GM18907 (cell line): ENCODE measurements at regions not wholly inside any gene's neighbourhood (a gene's known extent, or its start where the extent isn't known, plus 50 kb on each side); places are given as distances from the start of the nearest gene placed in this dataset.
"Not testable (repeated sequence)": the region's sequence is repeated elsewhere in the genome, so short reads cannot be mapped to it uniquely, and the experiment has no call there.

Source experiments
- ATAC-seq: cut with Tn5 transposase; IDR thresholded peaks from one replicate; pipeline ENCODE4 v1.9.1; 2021; ENCODE audit warnings: mild to moderate bottlenecking, moderate library complexity; ENCODE audit not compliant: unreplicated experiment

DNA sequence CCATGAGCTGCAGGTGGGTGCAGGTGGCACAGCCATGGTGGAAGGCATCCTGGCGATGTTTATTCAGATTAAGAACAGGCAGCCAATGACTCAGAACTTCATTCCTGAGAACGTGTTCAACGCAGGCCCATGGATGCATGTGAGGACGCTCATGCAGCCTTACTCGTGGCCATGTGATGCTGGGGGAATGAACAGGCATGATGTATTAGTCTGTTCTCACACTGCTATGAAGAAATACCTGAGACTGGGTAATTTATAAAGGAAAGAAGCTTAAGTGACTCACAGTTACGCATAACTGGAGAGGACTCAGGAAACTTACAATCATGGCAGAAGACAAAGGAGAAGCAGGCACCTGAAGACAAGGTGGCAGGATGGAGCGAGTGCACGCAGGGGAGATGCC, 146.6 kb downstream of the RNASET2 start:
- no peak for ATAC-seq

DNA sequence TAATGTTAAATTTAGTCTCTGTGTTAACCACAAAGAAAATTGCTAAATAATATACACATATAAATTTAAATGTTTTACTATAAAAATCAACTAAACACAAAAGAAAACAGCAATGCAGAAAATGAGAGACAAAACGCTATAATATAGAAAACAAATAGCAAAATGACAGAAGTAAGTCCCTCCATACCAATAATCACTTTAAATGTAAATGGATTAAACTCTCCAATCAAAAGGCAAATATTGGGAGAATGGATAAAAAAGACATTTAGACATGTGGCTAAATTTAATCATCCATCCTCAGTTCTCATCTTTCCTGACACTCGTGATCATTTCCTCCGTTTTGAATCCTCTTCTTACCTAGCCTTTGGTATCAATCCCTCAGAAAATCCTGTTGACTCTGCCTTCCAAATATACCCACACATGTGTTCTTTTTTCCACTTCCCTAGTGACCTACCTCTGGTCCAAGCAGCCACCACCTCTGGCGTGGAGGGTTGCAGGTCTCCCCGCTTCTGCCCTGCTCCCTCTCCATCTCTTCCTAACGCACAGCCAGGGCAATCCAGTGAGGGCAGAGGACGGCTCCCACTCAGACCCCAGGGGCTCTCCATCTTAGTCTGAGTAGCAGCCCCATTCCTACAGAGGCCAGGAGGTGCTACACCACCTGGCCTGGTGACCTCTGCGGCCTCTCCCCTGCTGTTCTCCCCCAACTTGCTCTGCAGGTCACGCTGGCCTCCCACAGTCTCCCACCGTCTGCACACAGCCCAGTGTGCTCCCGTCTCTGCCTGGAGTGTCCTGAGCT, 149.2 kb downstream of the RNASET2 start:
- no peak for ATAC-seq

DNA sequence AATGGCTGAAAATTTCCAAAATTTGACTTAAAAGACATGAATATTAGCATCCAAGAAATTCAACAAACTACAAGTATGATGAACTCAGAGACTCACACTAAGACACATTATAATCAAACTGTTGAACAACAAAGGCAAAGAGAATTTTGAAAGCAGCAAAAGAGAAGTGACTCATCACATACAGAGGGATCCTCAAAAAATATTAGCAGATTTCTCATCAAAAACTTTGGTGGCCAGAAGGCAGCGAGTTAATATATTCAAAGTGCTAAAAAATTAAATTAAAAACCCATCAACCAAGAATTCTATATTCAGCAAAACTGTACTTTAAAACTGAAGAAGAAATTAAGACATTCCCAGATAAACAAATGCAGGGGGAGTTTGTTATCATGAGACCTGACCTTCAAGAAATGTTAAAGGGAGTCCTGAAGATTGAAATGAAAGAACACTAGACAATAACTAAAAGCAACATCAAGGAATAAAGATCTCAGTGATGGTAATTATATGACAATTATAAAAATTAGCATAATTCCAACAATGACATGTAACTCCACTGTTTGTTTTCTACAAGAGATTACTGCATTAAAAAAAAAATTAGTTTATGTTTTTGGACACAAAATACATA, 150.0 kb downstream of the RNASET2 start:
- no peak for ATAC-seq

DNA sequence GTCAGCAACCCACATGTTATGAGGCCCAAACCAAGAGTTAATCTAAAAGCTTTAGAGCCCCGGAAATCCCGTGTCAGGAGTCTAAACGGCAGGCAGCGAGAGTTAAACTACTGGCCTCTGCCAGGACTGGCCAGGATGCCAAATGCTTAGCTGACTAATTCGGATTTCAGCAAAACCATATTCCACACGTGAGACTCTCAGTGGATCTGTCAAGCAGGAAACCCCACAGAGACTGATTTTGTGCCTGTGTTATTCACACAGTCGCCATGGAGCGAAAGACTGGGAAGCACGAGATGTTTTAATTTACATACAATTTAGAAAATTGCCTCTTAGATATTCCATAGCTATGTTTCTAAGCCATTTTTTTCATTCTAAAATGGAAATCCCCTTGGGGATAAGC, 152.9 kb downstream of the RNASET2 start:
- ATAC-seq = no peak

DNA sequence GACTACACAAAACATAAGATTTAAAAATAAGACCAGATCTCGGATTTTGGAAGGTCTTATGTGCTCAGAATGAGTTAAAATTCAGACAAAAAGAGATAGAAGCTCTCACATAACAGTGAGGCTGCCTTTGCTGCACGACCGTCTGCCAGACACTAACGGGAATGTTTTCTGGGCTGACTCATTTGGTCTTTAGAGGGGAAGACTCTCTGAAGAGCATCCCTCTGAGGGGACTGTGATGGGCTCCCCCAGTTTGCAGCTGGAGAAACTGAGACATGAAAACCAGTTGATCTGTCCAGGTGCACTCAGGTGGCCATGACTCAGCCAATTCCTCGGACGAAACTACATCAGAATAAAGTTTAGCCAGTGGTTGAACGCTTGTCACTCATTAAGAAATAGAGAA, 153.9 kb downstream of the RNASET2 start:
- no peak for ATAC-seq

DNA sequence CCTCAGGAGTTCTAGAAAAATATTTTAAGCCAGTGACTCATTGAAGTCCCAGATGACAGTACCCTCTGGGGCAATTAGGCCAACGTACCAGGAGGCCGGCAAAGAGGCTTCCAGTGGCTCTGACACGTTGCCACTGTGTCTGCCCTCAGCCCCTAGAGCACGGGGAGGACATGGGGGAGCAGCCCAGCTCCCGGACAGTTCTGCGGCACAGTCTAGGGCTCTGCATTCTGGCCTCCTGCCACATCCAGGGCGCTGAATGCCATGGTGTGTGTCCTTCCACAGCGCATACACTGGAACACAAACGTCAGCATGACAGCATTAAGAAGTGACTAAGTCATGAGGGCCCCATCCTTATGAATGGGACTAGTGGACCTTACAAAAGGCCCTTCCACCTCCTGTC, 156.2 kb downstream of the RNASET2 start:
- no peak for ATAC-seq

DNA sequence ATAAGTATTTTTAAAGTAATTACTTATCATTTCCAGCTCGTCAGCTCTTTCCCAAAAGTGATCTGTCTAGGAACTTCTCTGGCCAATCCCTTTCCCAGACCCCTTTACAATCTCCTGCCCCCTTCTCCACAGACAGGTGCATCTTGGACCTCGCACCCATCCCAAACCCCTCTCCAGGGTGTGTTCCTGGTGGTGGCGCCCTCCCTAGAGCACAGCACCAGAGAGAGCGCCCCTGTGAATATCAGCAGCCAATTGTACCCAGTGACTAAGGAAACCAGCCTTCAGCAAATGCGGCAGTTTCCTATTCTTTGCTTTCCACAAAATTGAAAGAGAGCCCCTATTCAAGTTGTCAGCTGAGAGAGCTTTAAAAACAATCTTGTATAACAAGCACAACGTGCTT, 157.7 kb downstream of the RNASET2 start:
- ATAC-seq = no peak

DNA sequence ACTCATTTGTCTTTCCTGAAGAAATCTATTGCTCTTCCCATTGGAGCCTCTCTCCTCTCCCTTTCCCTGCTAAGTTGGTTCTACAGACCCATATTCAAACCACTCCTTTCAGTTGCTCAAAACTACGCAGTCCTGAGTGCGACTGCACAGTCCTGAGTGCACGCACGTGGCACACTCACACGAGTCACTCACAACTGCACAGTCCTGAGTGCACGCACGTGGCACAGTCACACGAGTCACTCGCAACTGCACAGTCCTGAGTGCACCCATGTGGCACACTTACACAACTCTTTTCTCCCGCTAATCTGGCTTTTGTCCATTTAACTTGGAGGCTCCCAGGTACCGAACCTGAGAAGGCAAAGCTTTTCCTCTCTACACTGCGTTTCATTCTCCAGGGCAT, 159.7 kb downstream of the RNASET2 start:
- no peak for ATAC-seq

DNA sequence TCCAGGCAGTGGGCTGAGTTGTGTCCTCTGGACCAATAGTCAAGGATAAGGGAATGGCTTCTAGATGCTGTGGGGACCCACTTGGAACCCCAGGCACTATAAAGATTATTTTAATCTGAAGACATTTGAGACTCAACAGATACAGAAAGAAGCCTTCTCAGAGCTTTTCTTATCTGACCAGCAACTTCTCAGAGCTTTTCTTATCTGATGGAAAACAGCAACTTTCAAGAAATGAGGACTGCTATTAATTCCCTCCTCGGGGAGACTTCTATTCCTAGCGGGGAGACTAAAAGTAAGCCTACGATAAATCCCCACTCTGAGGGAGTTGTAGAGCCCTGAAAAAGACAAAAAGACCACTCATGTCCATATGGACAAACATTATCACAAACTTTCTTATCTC, 160.5 kb downstream of the RNASET2 start:
- ATAC-seq = no peak

DNA sequence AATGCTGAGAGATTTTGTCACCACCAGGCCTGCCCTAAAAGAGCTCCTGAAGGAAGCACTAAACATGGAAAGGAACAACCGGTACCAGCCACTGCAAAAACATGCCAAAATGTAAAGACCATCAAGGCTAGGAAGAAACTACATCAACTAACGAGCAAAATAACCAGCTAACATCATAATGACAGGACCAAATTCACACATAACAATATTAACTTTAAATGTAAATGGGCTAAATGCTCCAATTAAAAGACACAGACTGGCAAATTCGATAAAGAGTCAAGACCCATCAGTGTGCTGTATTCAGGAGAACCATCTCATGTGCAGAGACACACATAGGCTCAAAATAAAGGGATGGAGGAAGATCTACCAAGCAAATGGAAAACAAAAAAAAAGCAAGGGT, 163.8 kb upstream of the RPS6KA2 start:
- ATAC-seq = not testable (repeated sequence)

DNA sequence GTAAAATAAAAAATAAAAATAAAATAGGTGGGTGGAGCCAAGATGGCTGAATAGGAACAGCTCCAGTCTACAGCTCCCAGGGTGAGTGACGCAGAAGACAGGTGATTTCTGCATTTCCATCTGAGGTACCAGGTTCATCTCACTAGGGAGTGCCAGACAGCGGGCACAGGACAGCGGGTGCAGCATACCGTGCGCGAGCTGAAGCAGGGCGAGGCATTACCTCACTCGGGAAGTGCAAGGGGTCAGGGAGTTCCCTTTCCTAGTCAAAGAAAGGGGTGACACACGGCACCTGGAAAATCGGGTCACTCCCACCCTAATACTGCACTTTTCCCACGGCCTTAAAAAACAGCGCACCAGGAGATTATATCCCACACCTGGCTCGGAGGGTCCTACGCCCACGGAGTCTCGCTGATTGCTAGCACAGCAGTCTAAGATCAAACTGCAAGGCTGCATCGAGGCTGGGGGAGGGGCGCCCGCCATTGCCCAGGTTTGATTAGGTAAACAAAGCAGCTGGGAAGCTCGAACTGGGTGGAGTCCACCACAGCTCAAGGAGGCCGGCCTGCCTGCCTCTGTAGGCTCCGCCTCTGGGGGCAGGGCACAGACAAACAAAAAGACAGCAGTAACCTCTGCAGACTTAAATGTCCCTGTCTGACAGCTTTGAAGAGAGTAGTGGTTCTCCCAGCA, 161.9 kb upstream of the RPS6KA2 start:
- ATAC-seq = not testable (repeated sequence)

DNA sequence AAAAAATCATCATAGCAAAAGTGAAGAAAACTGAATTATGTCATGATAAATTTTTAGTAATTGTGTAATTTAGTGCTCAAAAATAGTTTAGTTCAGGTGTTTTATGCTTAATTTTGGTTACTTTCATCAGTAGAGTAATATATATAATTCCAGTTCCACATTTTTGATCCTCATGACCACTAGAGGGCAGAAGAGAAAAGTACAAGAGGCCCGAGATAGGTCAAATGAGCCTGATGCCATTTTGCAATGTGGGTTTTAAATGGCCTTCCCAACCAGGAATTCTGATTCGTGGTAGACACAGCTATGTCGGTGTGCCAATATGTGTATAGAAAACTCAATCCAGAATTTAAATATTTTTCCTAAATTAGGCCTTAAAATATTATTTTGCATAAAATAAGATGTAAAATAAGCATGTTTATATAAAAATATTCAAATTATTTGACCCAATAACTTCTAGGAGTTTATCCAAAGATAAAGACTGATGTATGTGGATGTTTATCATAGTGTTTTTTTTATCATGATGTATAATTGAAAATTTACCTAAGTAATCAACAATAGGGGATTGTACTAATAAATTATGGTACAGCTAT, 159.7 kb upstream of the RPS6KA2 start:
- no peak for ATAC-seq

DNA sequence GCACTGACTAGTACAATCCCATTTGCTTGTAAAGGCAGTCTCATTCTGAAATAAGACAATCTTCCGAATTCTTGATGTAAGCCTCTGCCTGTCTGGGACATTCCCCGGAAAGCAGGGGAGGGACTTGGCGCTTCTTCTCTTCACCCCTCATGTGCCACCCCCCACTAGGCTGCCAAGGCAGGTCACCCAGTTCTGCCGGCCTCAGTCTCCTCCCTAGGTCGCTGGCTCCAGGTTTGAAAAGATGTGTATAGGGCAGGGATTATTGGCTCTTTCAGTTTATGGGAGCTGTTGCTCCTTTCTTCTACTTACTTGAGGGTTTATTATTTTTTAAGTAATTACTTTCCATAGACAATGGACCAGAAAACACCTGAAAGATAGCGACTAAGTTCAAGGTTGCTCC, 158.1 kb upstream of the RPS6KA2 start:
- ATAC-seq = no peak

DNA sequence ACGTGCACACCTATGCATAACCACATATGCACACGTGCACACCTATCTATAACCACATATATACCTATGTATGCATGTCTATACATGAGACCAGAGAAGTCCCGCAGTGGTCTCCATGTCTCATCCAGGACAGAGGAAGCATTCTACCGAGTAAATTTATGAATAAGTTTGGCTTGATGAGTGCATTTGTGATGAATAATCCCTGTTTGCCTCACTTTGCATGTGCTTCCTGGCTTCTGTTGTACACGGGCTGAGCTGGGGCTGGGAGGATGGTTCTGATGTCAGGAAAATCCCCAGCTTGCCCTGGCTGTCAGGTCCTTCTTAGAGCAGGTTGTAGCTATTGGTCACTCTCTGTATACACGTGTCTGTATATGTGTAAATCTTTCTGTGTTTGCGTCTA, 157.6 kb upstream of the RPS6KA2 start:
- ATAC-seq = no peak

DNA sequence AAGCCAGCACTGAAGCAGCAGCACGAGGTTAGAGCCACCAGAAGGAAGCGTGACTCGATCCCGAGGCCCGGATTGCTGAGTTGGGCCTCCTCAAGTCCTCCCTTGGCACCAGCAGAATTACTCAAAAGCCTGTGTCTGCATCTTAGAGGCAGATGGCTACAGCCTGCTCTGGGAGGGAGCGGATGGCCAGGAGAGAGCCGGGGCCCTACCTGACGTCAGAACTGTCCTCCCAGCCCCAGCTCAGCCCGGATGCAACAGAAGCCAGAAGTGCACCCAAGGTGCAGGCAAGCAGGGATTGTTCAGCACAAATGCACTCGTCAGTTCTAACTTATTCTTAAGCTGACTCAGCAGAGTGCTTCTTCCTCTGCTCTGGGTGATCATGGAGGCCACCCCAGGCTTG, 155.5 kb upstream of the RPS6KA2 start:
- no peak for ATAC-seq

DNA sequence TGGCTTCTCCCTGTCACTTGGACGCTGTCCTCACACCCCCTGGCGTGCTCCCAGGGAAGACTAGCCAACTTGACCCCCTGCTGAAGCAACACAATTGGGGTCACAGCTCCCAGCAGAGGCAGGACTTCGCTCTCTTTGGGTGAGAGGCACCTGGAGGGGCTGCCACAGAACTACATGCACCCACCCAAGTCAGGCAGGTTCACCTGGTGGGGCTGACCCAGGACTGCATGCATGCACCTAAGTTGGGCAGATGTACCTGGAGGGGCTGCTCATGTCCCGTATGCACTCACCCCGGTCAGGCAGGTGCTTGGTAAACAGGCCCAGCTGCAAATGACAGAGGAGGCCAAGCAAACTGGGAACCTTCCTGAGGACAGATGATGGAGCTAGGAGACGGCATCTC, 154.3 kb upstream of the RPS6KA2 start:
- no peak for ATAC-seq

DNA sequence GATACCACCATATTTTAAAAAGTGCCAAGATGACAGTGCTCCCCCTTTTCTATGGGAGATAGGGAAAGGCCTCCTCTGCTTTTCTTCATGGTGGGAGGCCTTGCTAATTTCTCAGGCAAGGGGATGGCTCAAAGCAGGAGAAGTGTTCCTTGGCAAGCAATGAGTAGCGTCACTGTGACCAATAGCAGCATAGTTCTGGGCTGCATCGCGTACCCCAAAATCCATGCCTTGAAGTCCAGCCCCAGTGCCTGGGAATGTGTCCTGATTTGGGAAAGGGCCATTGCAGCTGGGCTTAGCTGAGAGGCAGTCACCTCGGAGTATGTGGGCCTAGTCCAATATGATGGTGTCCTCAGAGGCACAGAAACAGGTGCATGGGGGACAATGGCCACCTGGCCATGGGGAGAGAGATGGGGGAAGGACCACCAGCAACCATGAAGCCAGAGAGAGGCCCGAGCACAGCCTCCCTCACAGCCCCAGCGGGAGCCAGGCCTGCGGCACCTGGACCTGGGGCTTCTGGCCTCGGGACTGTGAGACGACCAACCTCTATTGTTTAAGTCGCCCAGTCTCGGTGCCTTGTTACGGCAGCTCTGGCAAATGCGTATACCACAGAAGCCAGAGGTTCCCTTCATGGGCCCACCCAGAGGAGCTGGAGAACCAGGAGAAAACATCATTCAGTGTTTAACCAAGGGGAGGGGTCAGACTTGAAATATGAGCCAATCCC, 153.1 kb upstream of the RPS6KA2 start:
- ATAC-seq = no peak

DNA sequence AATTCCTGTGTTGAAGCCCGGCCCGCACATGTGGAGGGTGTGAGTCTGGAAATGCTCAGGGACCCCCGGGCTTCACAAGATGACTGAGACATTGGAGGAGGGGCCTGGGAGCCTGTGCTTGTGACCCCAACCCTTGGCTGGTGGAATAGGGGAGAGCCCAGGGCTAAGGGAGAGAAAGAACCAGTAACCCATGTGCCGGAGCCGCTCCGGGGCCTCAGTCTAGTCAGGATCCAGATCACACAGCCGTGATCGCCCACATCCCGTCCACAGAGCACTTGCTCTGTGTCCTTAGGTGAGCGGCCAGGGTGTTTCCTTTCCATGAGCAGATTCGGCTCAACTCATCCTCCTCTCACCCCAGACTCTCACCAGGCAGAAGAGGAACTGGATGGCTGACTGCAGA, 152.3 kb upstream of the RPS6KA2 start:
- ATAC-seq = no peak

DNA sequence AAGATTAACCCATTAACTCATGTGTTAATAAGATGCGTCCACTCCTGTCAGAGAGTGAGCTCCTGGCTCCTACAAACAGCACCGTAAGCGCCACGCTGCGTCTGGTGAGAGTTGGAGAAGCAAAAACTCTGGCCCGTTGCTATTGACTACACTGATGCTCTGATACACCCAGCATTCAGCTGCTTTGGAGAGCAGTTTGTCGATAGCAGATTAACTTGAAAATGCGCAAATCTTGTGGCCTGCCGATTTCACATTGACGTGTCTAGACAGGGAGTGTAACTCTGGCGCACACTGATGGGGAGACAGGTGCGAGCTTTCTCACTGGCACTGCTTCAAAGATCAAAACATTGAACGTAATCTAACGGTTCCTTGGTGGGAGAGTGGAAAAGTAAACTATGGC, 151.7 kb upstream of the RPS6KA2 start:
- ATAC-seq = no peak

DNA sequence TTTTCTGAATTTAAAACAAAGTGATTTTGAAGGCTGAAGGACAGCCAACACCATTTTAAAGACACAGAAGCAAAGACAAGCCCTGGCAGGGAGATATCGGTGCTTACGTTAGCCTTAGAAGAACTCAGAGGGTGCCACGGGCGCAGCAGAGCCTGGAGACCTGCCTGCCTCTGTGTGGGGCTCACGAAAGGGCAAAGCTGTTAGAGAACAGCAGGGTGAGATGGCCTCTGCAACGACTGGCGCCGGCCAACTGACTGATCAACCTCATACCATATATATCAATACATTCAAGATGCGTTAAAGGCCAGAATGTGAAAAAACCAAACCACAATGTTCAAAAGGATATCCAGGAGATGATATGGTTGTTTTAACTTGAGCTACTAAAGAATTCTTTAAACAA, 151.0 kb upstream of the RPS6KA2 start:
- no peak for ATAC-seq

DNA sequence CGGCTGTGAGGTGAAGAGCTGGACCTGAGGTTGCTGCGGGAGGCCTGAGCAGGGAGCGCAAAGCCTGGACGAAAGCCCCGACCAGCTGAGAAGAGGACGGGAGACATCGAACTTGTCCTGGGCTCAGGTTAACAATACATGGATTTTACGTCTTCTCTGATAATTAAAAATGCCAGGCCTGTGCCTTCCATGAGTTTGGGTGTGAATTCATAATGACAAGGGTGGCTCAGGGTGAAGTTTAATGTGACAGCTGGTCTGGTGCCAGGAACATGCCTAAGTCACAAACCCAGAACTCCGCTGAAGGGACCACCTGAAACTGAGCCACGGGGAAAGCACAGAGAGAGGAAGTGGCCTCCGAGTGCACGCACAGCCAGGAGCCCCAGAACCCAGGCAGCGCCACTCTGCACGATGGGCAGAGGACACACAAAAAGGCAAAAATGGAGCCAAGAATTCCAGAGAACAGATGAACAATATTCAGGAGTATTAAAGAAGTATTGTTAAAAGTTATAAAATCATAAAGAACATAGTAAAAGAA, 150.1 kb upstream of the RPS6KA2 start:
- no peak for ATAC-seq
